Peyer's patch (tissue), 4 donors: ENCODE measurements at regions not wholly inside any gene's neighbourhood (a gene's known extent, or its start where the extent isn't known, plus 50 kb on each side); places are given as distances from the start of the nearest gene placed in this dataset.

Source experiments
- CTCF ChIP-seq, 6 experiments: fragments of 450-650 bp in 4 of 6; fragments of 200-600 bp in 2 of 6; sonication (generic) in 1 of 6; IDR thresholded peaks; one replicate each; pipeline ENCODE4 v1.5.1; 2017 to 2019; ENCODE audit warnings: antibody characterized with exemption in 6 of 6, mild to moderate bottlenecking in 3 of 6, moderate library complexity in 1 of 6
- POLR2A ChIP-seq, 2 donors: fragments of 450-650 bp; IDR thresholded peaks; one replicate each; pipeline ENCODE4 v1.5.1; 2017; ENCODE audit warnings: antibody characterized with exemption in 2 of 2, mild to moderate bottlenecking in 2 of 2, moderate library complexity in 2 of 2

GRCh38 chr1:29399465-29399864, 163.1 kb downstream of the PTPRU start:
- TF ChIP-seq CTCF (IDR thresholded peaks at IDR 0.05) (no peak), POLR2A (IDR thresholded peaks at IDR 0.05) (no peak)
